ENCODE measurements at regions not wholly inside any gene's neighbourhood (a gene's known extent, or its start where the extent isn't known, plus 50 kb on each side); places are given as distances from the start of the nearest gene placed in this dataset.

GRCh38 chr18:29838556-29838955 is 1204.0 kb downstream of the DSC3 start:
- intact Hi-C loops (cut with DNase I): no loop called here
- Histone ChIP-seq H3K9me3 (no peaks in the 10 kb centered on the region), H3K27ac (no peak overlapping the region), H3K4me3 (no peak overlapping the region), H3K27me3 (no peaks in the 10 kb centered on the region), H3K36me3 (no peaks in the 10 kb centered on the region), H3K4me1 (no peaks in the 10 kb centered on the region)
- TF ChIP-seq POLR2A (IDR thresholded peaks at IDR 0.05) (no peak), CTCF (IDR thresholded peaks at IDR 0.05) (no peak)
- peak in 2 of 4 donors; percentile 34 to 37 for ATAC-seq
- DNase-seq: no peak
- WGBS (ENCODE audit: insufficient coverage, low coverage, low lambda C conversion rate, missing lambda C conversion rate): 31% methylated on average over 1 of the region's 1 CpG

GRCh38 chr18:29823671-29824070 is 1218.9 kb downstream of the DSC3 start:
- ATAC-seq (no peak), DNase-seq (no peak)
- Histone ChIP-seq H3K36me3 (no peaks in the 10 kb centered on the region), H3K4me3 (no peak overlapping the region), H3K27me3 (no peaks in the 10 kb centered on the region), H3K4me1 (no peaks in the 10 kb centered on the region), H3K27ac (no peak overlapping the region), H3K9me3 (no peaks in the 10 kb centered on the region)
- intact Hi-C loops (cut with DNase I): no loop called here
- WGBS (ENCODE audit: insufficient coverage, low coverage, low lambda C conversion rate, missing lambda C conversion rate): 58% methylated on average over 1 of the region's 1 CpG
- TF ChIP-seq CTCF (IDR thresholded peaks at IDR 0.05): no peak
- TF ChIP-seq POLR2A (IDR thresholded peaks at IDR 0.05): no peak

- H3K27me3 ChIP-seq: no peaks in the 10 kb centered on the region
- no peaks in the 10 kb centered on the region for H3K4me1 ChIP-seq
- H3K9me3 ChIP-seq: no peaks in the 10 kb centered on the region
- H3K36me3 ChIP-seq: no peaks in the 10 kb centered on the region
- ATAC-seq: no peak
- H3K27ac ChIP-seq: no peak overlapping the region
- WGBS (ENCODE audit: insufficient coverage, low coverage, low lambda C conversion rate, missing lambda C conversion rate): 44% methylated on average over 1 of the region's 1 CpG
- TF ChIP-seq POLR2A (IDR thresholded peaks at IDR 0.05) (no peak), CTCF (IDR thresholded peaks at IDR 0.05) (no peak)
- no peak overlapping the region for H3K4me3 ChIP-seq
- intact Hi-C loops (cut with DNase I): no loop called here
- no peak for DNase-seq
Measured at GRCh38 chr18:29821544-29821943, 1221.0 kb downstream of the DSC3 start.

- Histone ChIP-seq H3K36me3 (no peaks in the 10 kb centered on the region), H3K27me3 (no peaks in the 10 kb centered on the region), H3K4me3 (no peak overlapping the region), H3K9me3 (no peaks in the 10 kb centered on the region), H3K4me1 (no peaks in the 10 kb centered on the region), H3K27ac (no peak overlapping the region)
- no peak for DNase-seq
- 100% methylated on average over 2 of the region's 4 CpGs for WGBS (ENCODE audit: insufficient coverage, low coverage, low lambda C conversion rate, missing lambda C conversion rate)
- peak in 1 of 4 donors; percentile 14 for ATAC-seq
- TF ChIP-seq POLR2A (IDR thresholded peaks at IDR 0.05): no peak
- no peak for TF ChIP-seq CTCF (IDR thresholded peaks at IDR 0.05)
- intact Hi-C loops (cut with DNase I): no loop called here
Measured at GRCh38 chr18:29811519-29811918, 1231.0 kb downstream of the DSC3 start.

- no peak overlapping the region for H3K27ac ChIP-seq
- DNase-seq: no peak
- H3K9me3 ChIP-seq: no peaks in the 10 kb centered on the region
- no peaks in the 10 kb centered on the region for H3K4me1 ChIP-seq
- intact Hi-C loops (cut with DNase I): no loop called here
- H3K4me3 ChIP-seq: no peak overlapping the region
- no peaks in the 10 kb centered on the region for H3K27me3 ChIP-seq
- ATAC-seq: no peak
- 44% methylated on average over 1 of the region's 1 CpG for WGBS (ENCODE audit: insufficient coverage, low coverage, low lambda C conversion rate, missing lambda C conversion rate)
- TF ChIP-seq CTCF (IDR thresholded peaks at IDR 0.05) (no peak), POLR2A (IDR thresholded peaks at IDR 0.05) (no peak)
- no peaks in the 10 kb centered on the region for H3K36me3 ChIP-seq
Measured at GRCh38 chr18:29780816-29781215, 1261.7 kb downstream of the DSC3 start.
